ENCODE measurements at regions not wholly inside any gene's neighbourhood (a gene's known extent, or its start where the extent isn't known, plus 50 kb on each side); places are given as distances from the start of the nearest gene placed in this dataset.

- H3K4me3 ChIP-seq (ENCODE audit: low read depth, low read length), result no peak overlapping the region
- no peak for TF ChIP-seq CTCF (IDR thresholded peaks at IDR 0.05; ENCODE audit: low read depth, low read length, missing control alignments)
- no peak for DNase-seq (ENCODE audit: low read depth)
These were observed 334.0 kb downstream of the SOCS6 start for GRCh38 chr18:70622622-70623419.

- no peak for DNase-seq (ENCODE audit: low read depth)
- TF ChIP-seq CTCF (IDR thresholded peaks at IDR 0.05; ENCODE audit: low read depth, low read length, missing control alignments), result no peak
These were observed 332.9 kb downstream of the SOCS6 start for GRCh38 chr18:70621710-70622109.

GRCh38 chr18:70620837-70621612, 332.2 kb downstream of the SOCS6 start:
- H3K4me3 ChIP-seq (ENCODE audit: low read depth, low read length), result no peak overlapping the region
- DNase-seq (ENCODE audit: low read depth), result no peak
- no peak for TF ChIP-seq CTCF (IDR thresholded peaks at IDR 0.05; ENCODE audit: low read depth, low read length, missing control alignments)

More at GRCh38 chr18:70621710-70622109, 332.9 kb downstream of the SOCS6 start:
- no peak overlapping the region for H3K4me3 ChIP-seq (ENCODE audit: low read depth, low read length)

- DNase-seq (ENCODE audit: low read depth), result no peak
- no peak for TF ChIP-seq CTCF (IDR thresholded peaks at IDR 0.05; ENCODE audit: low read depth, low read length, missing control alignments)
These were observed 328.3 kb downstream of the SOCS6 start for GRCh38 chr18:70617020-70617763.

GRCh38 chr18:70600225-70600925, 311.5 kb downstream of the SOCS6 start:
- DNase-seq (ENCODE audit: low read depth), result no peak
- H3K4me3 ChIP-seq (ENCODE audit: low read depth, low read length), result no peak overlapping the region
- no peak for TF ChIP-seq CTCF (IDR thresholded peaks at IDR 0.05; ENCODE audit: low read depth, low read length, missing control alignments)

More at GRCh38 chr18:70617020-70617763, 328.3 kb downstream of the SOCS6 start:
- H3K4me3 ChIP-seq (ENCODE audit: low read depth, low read length), result no peak overlapping the region

GRCh38 chr18:70598406-70598805, 309.6 kb downstream of the SOCS6 start:
- DNase-seq (ENCODE audit: low read depth), result no peak
- no peak for TF ChIP-seq CTCF (IDR thresholded peaks at IDR 0.05; ENCODE audit: low read depth, low read length, missing control alignments)
- H3K4me3 ChIP-seq (ENCODE audit: low read depth, low read length), result no peak overlapping the region
